ENCODE measurements at regions not wholly inside any gene's neighbourhood (a gene's known extent, or its start where the extent isn't known, plus 50 kb on each side); places are given as distances from the start of the nearest gene placed in this dataset.

DNA sequence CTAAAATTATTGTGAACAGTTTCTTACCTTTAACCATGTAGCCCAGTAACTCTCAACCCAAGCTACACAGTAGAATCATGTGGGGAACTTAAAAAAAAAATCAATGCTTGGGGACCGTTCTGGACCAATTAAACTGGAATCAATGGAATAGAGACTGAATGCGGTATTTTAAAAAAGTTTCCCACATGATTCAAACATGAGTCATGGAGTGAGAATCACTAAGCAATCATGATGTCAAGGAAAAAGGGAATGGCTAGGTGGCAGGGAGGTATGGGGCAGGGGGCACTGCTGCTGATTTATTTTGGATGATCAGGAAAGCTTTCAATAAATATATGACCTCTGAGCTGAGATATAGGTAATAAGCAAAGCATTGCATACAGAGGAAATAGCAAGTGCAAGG is 250.5 kb upstream of the RORA start:
- no peak for DNase-seq (ENCODE audit: low spot score)

DNA sequence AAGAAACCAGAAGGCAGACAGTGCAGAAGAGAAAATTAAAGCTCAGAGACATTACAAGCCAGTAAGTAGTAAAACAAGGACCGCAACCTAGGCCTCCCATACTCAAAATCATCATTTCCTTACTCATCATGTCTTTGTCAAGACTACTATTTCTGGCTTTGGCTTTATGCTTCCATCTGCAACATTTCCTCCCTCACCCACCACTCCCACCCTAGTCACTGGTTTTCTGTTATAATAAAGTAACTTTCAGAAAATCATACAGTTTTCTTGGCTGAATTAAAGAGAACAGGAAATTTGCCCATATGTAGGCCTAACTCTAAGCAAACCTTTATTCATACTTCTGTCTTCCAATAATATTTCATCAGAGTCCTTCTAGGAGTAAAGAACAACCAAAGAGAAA is 247.6 kb upstream of the RORA start:
- DNase-seq (ENCODE audit: low spot score), result no peak

DNA sequence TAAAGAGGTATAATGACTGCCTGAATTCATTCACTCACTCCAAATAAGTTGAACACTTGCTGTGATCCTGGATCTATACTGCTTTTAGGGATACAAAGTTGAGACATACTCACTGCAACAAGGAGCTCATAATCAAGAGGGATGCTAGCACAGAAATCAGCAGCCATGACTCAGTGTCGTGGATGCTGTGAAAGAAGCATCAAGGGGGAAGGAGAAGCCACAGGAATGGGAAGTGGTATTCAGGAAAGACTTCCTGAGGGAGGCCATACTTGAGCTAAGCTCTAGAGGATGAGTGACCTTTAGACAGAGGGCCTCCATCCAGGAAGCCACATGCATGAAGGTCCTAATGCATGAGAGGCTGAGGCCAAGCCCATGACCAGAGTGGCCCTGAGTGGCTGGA is 245.7 kb upstream of the RORA start:
- no peak for DNase-seq (ENCODE audit: low spot score)

DNA sequence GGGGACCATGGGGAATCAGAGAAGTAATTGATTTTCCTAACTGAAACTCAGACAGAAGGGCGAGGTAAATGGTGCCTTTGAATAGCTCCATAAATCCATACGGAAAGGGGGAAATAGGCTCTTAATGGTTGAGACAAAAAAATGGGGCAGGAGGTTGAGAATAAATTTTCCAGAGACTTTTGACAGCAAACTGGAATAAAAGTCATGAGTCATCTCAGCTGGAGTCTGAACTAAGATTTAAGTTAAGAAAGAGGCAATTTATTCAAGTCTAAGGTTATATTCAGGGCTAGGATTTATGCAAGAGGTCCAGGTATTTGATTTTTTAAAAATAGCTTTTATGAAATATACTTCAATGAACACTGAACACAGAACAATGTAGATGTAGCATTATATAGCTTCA is 238.7 kb upstream of the RORA start:
- DNase-seq (ENCODE audit: low spot score), result peak; percentile 1

DNA sequence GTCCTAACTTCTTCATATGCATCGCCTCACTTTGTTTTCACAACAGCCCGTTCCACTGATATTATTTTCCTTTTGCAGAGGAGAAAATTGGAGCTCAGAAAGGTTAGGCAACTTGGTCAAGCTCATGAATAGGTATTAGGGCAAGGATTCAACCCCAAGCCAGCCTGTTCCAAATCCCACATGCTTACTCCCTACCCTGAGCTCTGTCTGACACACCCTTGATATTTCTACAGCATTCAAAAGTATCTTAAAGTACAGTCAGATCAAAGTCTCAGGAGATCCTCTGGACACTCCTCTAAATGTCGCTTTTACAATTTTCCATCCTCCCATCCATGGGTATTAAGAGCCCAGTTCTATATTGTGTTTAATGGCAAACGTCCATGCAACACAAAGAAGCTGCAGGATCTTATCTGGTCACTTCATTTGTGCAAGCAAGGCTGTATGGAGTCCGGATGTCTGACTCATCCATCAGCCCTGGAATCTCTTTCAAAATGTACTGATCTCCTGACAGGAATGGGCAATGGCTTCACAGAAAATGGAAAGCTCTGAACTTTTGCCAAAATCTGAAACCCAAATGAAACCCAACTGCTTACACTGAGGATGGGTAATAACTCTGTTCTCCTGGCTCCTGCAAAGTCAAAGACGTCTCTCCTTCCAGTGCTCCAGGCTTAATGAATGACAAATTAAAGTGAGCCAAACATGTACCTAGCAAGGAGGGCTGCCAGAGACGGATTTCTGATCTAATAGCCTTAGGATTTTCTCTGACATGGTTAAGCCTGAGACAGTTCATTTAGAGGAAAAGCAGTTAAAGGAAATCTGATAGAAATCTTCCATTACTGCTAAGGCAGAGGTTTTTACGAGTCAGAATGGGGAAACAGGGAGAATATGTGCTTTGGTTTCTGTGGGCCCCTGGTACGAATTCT is 230.9 kb upstream of the RORA start:
- DNase-seq (ENCODE audit: low spot score), result no peak

DNA sequence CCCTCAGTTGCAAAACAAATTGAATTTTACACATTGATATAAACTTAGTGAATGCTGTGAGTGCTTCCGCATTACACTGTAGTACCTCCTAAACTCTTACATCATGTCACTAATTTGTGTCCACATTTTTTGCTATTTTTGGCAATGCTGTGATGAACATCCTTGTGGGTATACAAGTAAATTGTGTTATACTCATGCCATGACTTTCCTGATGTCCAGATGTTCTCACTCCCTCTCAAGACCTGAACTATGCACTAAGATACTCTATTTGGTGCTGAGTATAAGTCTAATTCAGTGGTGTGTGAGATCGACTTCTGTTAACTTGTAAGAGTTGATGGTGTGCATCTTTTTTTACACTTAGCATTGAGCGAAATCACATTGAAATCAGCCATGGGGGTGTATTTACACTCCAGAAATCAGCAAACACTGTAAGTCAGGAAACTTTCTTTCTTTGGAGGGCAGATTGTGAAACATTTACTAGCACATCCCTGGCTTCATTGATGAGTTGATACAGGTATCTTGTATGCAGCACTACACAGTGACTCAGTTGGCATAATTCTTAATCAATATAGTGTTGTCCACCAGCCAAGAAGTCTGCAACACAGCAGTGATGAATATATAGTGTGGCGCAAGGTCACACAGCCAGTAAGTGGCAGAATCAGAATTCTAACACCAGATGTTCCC is 228.1 kb upstream of the RORA start:
- DNase-seq (ENCODE audit: low spot score), result no peak

DNA sequence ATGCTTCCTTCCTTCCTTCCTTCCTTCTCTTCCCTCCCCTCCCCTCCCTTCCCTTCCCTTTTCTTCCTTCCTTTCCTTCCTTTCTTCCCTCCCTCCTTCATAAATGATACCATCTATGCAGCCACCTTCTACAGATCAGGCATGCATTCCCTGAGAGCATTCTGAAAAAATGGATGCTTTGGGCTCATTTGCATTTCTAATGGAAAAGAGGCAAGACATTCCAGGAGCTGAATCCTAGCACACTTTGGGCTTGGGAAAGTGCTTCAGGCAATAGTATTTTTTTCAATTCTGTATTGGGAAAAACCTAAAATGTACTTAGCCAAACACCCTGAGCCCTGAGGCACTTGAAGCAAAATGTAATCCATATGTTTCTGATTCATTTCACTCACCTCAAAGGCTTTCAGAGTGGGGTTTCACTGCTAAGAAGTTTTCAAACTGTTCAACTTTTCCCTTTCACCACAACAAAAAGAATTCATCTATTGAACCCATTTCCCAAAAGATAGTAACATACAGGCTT is 220.1 kb upstream of the RORA start:
- DNase-seq (ENCODE audit: low spot score), result no peak

DNA sequence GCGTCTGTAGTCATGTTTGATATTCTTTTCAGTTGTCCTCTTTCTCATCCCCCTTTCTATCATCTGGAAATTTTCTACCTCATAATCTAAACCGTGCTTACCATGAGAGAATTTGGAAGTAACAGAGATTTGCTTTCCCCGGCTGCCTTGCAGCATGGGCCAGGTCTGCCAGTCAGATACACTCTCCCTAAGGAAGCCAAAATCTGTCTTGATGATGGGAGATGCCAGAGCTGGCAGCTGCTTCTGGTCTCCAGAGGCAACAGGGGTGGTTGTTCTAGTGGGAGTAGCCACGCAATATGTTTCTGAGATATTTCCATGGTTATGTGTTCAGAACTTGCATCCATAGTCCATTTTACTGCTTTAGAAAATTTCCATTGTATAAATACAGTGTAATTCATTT is 218.9 kb upstream of the RORA start:
- no peak for DNase-seq (ENCODE audit: low spot score)

DNA sequence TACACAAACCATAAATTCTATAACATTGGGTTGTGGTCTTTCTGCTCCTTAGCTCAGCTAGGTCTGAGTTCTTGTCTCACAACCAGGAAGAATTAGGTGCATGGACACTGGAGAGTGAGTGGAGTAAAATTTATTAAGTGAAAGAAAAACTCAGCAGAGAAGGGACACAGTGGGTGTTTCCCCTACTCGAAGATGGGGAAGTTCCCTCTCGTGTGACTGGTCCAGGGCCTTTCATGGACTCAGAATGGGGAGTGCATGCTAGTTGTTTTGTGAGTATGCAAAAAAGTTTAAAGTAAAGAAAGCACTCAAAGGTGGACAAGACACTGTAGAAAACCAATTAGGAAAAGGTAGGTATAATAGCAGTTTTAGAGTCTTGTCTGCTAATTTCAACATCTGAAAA is 215.5 kb upstream of the RORA start:
- no peak for DNase-seq (ENCODE audit: low spot score)

DNA sequence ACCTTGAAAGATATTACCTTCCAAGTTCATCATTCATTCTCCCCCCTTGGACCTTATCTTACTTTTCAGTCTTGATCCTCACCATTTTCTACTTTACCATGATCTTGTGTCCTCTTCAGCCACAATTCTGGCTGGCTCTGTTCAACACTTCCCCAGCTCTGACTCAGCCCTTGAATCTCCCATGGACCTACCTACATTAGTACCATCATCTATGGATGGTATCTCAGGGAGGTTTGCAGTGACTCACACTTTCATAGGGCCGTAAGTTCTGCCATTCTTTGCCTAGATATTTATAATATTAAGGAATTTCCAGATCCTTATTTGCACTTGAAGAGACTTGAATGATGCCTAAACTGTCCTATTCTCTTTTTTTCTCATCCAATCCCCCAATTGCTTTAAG is 213.7 kb upstream of the RORA start:
- no peak for DNase-seq (ENCODE audit: low spot score)

DNA sequence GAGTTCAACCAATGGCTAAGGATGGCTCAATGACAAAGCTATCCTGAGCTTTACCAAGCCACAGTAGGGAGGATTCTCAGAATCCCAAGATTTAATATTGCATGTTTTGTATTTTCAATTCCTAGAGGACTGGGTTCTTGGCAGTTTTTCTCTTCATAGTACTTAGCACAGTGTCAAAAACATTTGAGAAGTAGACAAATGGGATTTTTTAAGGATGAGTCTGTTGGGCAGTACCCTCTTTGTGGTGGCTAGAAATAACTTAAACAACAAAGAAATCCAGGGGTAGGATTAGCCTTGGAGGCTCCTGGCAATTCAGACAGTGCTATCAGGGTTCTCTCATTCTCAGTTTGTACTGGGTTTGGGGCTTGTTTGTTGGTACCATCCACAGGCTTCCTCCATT is 212.8 kb upstream of the RORA start:
- no peak for DNase-seq (ENCODE audit: low spot score)

DNA sequence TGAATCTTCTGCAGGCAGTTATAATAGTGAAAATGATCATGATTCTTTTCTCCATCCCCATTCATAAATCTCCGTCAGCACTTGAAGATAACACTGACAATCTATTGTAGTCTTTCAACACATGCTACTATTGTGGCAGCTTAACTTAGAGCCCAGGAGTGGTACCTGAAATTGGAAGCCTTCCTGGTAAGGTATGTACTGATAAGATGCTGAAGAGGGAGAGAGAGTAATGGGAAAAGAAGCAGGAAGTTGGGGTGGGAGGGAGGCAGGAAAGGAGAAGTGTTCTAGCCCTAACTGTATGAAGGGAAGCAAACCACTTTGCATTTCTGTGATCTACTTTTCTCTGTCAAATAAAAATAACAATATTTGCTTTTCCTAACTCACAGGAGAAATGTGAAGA is 197.4 kb upstream of the RORA start:
- DNase-seq (ENCODE audit: low spot score), result no peak

DNA sequence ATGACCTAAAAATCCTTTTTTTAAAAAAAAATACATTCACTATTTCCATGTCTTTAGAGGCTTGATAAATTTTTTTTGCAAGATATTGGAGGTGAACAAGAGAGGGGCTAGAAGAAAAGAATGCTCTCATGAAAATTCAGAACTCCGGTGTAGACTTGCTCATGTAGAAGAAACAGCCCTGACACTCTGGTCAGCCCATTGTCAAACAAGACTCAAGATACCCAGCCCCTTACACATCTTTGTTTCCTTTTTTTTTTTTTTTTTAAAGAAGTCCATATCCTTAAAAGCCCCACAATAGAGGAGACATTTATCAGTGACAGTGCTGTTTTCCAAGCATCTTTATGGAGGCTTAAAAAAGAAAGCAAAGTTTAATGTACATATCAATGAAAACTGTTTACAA is 196.8 kb upstream of the RORA start:
- DNase-seq (ENCODE audit: low spot score), result no peak

DNA sequence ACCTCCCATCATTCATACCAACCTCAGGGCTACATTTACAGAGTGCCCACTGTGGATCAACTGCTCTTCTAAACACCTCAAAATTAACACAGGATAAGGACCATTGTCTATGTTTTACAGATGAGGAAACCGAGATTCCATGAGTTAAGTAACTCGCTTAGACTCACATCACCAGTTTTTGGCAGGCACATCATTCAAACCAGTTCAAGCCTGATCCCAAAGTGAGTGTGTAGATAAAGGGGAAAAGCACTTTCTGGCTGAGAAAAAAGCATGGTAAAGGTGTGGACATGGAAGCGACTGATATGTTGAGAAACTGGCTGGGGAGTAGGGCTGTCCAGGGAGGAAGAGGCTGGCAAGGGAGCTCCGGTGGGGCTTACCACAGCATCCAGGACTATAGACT is 193.7 kb upstream of the RORA start:
- no peak for DNase-seq (ENCODE audit: low spot score)

DNA sequence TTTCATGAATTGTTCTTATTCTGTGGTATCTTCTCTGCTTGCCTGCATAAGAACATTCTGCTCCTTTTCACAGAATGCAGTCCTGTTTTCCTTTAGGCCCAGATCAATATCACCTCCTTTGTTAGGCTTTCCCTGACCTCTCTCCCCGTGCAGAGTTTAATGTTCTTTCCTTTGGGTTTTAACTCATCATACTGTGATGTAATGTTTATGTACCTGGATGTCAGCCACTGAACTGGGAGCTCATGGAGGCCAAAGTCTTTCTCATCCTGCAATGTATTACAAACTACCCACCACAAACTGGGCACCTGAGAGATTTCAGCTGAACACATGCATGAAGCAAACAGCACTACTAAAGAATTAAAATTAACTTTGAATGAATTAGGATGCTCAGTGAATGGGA is 192.8 kb upstream of the RORA start:
- DNase-seq (ENCODE audit: low spot score), result no peak

DNA sequence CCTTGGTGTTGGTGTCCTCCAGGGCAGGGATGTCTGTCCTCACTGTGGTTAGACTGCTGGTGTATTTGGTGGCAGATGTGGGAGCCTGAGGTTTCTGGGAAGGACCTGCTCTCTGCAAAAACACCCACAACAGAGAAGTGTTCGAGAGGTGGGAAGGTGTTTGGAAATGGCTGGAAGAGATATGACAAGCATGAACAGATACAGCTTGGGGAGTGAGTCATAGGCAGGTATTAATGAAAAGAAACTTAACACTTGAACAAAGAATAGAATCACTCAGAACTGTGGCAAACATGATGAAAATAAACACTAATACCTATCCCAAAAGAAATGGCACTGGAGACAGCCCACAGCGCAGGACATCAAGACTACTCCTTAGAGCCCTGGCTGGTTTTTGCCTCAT is 192.4 kb upstream of the RORA start:
- DNase-seq (ENCODE audit: low spot score), result no peak

DNA sequence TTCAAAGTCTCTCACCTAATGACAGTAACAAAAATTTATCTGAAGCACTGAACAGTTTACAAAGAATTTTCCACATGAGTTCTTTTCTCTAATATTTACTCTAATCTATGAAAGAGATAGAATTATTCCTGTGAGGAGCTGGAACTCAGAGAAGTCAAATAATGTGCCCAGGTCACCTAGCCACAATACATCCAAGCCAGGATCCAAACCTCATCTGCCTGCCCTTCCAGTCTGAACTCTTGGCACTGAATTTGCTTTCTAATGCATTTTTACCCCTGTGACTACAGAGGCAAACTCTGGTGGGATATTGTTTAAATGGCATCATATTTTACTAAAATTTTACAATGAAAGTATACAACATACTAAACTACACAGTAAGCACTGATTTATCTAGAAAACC is 191.4 kb upstream of the RORA start:
- DNase-seq (ENCODE audit: low spot score), result no peak

DNA sequence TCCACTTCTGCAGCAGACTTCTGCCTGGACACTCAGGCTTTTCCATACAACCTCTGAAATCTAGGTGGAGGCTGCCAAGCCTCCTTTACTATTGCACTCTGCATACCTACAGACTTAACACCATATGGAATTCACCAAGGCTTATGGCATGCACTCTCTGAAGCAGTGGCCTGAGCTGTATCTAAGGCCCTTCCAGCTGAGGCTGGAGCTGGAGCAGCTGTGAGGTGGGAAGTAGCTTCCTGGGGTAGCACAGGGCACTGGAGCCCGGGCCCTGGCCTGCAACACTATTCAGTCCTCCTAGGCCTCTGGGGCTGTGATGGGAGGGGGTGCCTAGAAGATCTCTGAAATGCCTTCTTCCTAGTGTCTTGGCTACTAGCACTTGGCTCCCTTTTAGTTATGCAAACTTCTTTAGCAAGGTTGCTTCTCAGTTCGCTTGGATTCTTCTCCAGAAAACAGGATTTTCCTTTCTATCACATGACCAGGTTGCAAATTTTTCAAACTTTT is 186.6 kb upstream of the RORA start:
- no peak for DNase-seq (ENCODE audit: low spot score)

DNA sequence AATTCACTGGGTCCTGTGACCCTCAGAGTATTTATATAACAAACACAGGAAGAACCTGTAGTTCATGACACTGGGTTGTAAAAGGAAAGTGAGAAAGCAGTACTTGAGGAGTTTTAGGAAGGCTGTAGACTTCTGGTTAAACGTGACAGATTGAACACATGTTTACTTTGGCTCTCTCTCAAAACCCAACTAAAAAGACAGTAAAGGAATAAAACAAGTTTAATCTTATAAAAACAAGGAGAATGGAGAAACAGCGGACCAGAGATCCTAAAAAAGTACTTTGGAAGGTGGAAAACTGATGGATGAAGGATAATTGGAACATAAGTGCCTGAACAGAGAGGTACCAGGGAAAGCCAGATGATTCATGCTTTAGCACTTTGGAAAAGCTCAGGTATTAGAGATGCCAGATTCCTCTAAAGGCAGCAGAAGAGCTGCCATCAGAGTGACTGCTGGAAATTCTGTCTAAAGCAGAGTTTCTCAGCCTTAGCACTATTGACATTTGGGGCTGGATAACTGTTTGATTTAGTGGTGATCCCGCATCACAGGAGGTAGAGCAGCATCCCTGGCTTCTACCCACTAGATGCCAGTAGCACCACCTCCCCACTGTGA is 182.9 kb upstream of the RORA start:
- no peak for DNase-seq (ENCODE audit: low spot score)

DNA sequence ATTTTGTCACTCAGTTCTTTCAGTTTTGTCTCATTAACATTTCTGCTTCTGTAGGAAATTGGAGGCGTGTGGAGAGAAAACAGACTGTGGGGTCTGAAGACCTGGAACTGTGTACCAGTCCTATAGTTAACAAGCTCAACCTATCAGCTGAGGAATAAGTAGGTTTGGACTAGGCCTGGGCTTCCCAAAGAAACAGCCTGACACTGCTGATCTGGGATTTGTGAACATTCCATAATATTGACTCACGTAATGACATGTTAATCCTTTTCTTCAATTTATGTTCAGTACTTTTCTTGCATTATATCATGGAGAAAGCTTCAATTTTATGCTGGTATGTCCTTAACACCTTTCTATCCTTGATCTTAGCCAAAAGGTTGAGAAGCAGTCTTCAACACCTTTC is 181.6 kb upstream of the RORA start:
- DNase-seq (ENCODE audit: low spot score), result no peak

DNA sequence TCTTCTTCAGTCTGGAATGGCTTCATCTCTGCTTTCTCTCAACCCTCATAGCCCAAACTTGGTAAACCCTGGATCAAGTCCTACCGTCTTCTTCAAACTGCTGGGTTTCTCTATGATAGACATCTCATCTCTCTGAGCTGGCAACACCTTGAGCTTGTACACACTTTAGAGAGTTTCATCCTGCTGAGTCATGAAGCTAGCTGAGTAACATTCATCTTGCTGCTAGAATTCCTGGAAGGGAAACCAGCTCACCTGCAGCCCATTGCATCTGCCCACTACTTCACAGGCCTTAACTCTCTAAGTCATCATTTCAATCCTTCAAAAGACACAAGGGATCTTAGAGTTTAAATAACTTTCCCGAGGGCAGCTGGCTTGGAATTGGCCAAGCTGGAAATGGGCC is 175.5 kb upstream of the RORA start:
- no peak for DNase-seq (ENCODE audit: low spot score)

DNA sequence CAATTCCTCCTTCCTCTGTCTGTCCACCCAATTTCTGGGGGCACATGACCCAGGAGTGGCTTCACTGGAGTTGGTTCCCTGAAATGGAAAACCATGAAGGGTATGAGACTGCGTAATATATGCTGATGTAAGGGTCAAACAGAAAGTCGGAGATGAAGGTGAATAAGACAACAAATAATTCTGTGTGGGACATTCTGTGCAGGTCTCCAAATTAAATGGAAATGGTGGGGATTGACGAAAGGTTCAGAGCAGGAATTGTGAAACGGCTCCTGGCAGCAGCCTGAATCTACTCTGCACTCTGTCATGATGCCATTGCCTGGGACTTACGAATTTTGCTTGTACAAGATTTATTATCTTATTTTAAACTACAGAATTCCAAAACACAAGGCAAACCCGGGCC is 174.8 kb upstream of the RORA start:
- DNase-seq (ENCODE audit: low spot score), result no peak

Measured in putamen (tissue), 1 donor.